GM12874 (cell line): ENCODE measurements at regions not wholly inside any gene's neighbourhood (a gene's known extent, or its start where the extent isn't known, plus 50 kb on each side); places are given as distances from the start of the nearest gene placed in this dataset.

Experiments
- CTCF ChIP-seq: IDR thresholded peaks from 2 replicates; pipeline ENCODE4 v1.5.1; 2011; ENCODE audit warnings: low read depth, mild to moderate bottlenecking, control low read depth, low read length, moderate library complexity; ENCODE audit not compliant: insufficient read depth

- no peak for TF ChIP-seq CTCF
These were observed 1071.1 kb upstream of the CITED2 start for GRCh38 chr6:140445474-140446004.

GRCh38 chr6:140441256-140441655 lies 1066.8 kb upstream of the CITED2 start:
- TF ChIP-seq CTCF = peak; percentile 21; the same call in 1 of the 2 replicates

- TF ChIP-seq CTCF = no peak
These were observed 1065.9 kb upstream of the CITED2 start for GRCh38 chr6:140440223-140440835.

- no peak for TF ChIP-seq CTCF
These were observed 1063.9 kb upstream of the CITED2 start for GRCh38 chr6:140438346-140438735.

GRCh38 chr6:140437619-140438345 lies 1063.3 kb upstream of the CITED2 start:
- no peak for TF ChIP-seq CTCF

- no peak for TF ChIP-seq CTCF
These were observed 1061.8 kb upstream of the CITED2 start for GRCh38 chr6:140436023-140436811.

GRCh38 chr6:140434761-140435160 lies 1060.3 kb upstream of the CITED2 start:
- no peak for TF ChIP-seq CTCF
